Kidney epithelial cell (primary cell): ENCODE measurements at regions not wholly inside any gene's neighbourhood (a gene's known extent, or its start where the extent isn't known, plus 50 kb on each side); places are given as distances from the start of the nearest gene placed in this dataset.

Experiments
- DNase-seq: peaks from one replicate; pipeline ENCODE4 v3.0.0-alpha.2; 2010; ENCODE audit warnings: low read depth
- H3K27me3 ChIP-seq: 2 replicates; pipeline ENCODE4 v1.6.0; 2011; ENCODE audit warnings: low read length; ENCODE audit not compliant: control insufficient read depth, insufficient read depth
- H3K36me3 ChIP-seq: 2 replicates; pipeline ENCODE4 v1.5.1; 2011; ENCODE audit warnings: low read length; ENCODE audit not compliant: control insufficient read depth, insufficient read depth
- H3K4me3 ChIP-seq: 2 replicates; pipeline ENCODE4 v1.5.1; 2011; ENCODE audit warnings: low read depth, mild to moderate bottlenecking, control low read depth, low read length
- TF ChIP-seq, protein P1 (sequence below): IDR thresholded peaks from 2 replicates; pipeline ENCODE4 v1.5.1; 2011; ENCODE audit warnings: mild to moderate bottlenecking, moderate library complexity, low read length, control low read depth, inconsistent platforms; ENCODE audit not compliant: insufficient read depth, poor library complexity, severe bottlenecking

DNA sequence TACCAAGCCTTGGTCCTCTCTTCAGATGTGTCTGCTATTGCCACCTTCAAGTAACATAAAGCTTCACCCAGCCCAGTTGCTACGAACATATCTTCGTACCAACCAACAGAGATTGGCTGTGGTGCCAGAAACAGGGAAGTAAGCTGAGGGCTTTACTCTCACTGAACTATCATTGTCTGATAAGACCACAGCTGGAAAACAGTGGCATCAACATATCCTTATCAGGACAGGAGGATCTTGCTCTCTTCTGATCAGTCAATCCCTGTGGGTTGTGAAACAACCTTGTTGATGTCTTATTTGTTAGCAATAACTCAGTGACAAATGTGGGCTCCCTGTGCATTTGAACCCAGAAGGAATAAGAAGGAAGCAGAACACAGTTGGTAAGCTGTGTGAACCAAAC, 446.3 kb upstream of the MAF start:
- H3K36me3 ChIP-seq = no peaks in the 10 kb centered on the region
- H3K4me3 ChIP-seq = no peak overlapping the region
- H3K27me3 ChIP-seq = peaks cover 3% of the 10 kb centered on the region
- no peak for DNase-seq
- TF ChIP-seq, protein P1, sequence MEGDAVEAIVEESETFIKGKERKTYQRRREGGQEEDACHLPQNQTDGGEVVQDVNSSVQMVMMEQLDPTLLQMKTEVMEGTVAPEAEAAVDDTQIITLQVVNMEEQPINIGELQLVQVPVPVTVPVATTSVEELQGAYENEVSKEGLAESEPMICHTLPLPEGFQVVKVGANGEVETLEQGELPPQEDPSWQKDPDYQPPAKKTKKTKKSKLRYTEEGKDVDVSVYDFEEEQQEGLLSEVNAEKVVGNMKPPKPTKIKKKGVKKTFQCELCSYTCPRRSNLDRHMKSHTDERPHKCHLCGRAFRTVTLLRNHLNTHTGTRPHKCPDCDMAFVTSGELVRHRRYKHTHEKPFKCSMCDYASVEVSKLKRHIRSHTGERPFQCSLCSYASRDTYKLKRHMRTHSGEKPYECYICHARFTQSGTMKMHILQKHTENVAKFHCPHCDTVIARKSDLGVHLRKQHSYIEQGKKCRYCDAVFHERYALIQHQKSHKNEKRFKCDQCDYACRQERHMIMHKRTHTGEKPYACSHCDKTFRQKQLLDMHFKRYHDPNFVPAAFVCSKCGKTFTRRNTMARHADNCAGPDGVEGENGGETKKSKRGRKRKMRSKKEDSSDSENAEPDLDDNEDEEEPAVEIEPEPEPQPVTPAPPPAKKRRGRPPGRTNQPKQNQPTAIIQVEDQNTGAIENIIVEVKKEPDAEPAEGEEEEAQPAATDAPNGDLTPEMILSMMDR = no peak

DNA sequence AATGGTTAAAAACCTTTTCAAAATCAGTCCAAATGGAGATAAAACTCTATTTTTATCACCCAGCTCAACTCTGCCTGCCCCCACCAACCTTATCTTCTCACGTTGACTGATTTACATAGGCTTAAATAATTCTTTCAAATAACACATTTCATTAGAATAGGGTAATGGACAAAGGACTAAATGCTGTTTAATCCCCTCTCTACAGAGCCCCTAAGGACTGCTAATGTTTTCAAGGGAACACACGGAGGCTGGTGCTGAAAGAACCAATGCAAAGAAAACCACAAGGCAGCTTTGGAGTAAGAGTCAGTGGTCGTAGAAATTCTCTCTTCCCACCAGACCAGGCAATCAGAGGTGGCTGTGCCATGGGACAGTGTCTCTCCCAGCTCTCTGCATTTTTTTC, 445.7 kb upstream of the MAF start:
- H3K4me3 ChIP-seq = no peak overlapping the region
- peaks cover 3% of the 10 kb centered on the region for H3K27me3 ChIP-seq
- DNase-seq = no peak
- H3K36me3 ChIP-seq = no peaks in the 10 kb centered on the region
- TF ChIP-seq, protein P1 = no peak

DNA sequence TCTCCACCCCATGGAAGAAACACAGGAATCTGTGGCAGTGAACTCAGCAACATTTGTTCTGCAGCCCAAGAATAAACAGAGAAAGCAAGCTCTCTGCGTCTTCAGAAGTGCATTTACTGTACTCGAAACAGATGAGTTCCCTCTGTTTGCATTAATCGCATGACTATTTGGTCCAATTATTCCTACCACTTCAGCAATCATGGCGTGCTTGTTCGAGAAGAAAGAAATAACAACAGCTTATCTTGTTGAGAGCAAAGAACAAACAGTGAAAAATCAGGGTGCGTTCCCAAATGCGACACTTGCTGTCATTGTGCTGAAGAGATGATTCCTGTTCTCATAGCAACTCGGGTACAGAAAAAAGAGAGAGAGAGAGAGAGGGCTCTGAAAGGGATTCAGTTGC, 445.3 kb upstream of the MAF start:
- TF ChIP-seq, protein P1 = no peak
- DNase-seq = no peak
- Histone ChIP-seq H3K36me3 (no peaks in the 10 kb centered on the region), H3K27me3 (peaks cover 3% of the 10 kb centered on the region), H3K4me3 (no peak overlapping the region)

DNA sequence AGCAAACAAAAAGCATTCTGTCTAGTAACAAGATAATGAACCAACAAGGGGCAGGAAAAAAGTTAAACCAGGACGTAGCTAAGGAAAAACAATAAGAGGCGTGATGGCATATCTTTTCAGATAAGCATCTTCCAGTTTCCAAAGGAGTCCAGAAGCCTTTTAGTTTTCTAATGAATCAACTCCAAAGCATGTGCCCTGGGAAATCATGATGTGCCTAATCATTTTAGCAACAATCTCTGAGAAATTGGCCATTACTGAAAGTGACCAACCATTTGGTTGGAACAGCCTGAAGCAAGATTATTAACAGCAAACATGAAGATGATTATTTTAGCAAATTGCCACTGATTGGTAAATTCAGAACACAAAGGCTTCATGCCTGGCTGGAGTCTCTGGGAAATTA, 440.9 kb upstream of the MAF start:
- TF ChIP-seq, protein P1 = no peak
- no peak overlapping the region for H3K4me3 ChIP-seq
- DNase-seq = no peak
- peaks cover 3% of the 10 kb centered on the region for H3K27me3 ChIP-seq
- no peaks in the 10 kb centered on the region for H3K36me3 ChIP-seq

DNA sequence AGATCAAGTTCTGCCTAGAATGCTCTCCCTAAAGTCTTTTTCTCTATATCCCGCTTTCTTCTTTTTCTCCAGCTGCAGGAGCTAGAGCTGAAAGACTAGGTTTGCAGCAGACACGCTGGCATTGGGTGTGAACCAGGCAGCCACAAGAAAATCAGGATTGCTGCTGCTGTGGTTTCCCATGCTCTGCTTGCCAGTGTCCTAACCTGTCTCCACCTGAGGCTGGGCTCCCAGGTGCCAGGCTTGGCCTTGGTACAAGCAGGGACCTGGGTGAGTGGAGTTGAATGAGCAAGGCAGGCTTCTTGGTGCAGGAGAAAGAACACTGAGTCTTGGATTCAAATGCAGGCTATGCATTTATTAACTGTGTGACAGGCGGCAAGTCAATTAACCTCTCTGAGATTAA, 440.3 kb upstream of the MAF start:
- no peak for DNase-seq
- TF ChIP-seq, protein P1 = no peak
- H3K27me3 ChIP-seq = peaks cover 3% of the 10 kb centered on the region
- H3K36me3 ChIP-seq = no peaks in the 10 kb centered on the region
- no peak overlapping the region for H3K4me3 ChIP-seq

DNA sequence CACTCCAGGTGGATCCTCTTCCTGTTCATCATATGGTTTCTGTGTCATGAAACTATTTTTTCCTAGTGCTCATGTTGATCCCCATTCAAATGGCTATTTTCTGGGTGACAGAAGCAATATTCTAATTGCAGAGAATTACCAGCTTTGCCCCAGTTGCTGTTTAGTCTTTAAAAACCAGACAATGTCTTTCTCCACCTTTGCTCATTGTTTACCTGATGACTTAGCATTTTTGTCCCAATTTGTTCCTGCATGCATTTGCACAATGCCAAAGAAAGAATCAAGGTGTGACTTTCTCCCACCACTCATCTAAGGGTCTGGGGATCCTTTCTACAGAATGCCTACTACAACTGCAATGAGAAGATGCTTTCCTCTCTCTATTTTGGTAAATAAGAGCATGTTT, 439.9 kb upstream of the MAF start:
- Histone ChIP-seq H3K27me3 (peaks cover 3% of the 10 kb centered on the region), H3K36me3 (no peaks in the 10 kb centered on the region), H3K4me3 (no peak overlapping the region)
- TF ChIP-seq, protein P1 = no peak
- DNase-seq = no peak
